ENCODE measurements at regions not wholly inside any gene's neighbourhood (a gene's known extent, or its start where the extent isn't known, plus 50 kb on each side); places are given as distances from the start of the nearest gene placed in this dataset.

GRCh38 chr18:45157576-45157975, 457.7 kb upstream of the SLC14A2 start:
- TF ChIP-seq CTCF (IDR thresholded peaks at IDR 0.05), result no peak
- TF ChIP-seq POLR2A (IDR thresholded peaks at IDR 0.05; ENCODE audit: low read depth), result no peak
- TF ChIP-seq POLR2AphosphoS5 (IDR thresholded peaks at IDR 0.05), result no peak
- TF ChIP-seq EP300 (IDR thresholded peaks at IDR 0.05), result no peak
